Inflammatory macrophage treated with lipopolysaccharide for 4 hours (primary cell): ENCODE measurements at regions not wholly inside any gene's neighbourhood (a gene's known extent, or its start where the extent isn't known, plus 50 kb on each side); places are given as distances from the start of the nearest gene placed in this dataset.

Source experiments
- DNase-seq: peaks from one replicate; pipeline ENCODE4 v3.0.0-alpha.2; 2020

DNA sequence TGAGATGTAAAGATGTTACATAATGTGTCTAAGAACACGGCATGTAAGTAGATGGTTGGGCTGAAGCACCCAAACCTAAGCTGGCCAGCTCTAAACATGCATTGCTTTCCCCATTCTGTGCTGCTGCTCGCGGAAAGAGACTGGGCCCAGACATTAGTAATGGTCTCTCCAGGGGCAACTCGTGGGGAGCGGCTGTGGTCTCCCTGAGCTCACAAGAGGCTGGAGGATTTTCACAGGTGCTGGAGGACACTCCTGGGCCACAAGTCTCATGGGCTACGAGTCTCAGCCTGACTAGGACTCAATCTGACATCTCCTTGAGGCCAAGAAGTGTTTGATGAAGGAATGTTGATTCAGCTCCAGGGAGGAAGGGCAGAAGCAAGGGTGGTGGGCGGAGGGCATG lies 92.7 kb upstream of the PTCH1 start:
- DNase-seq: no peak

DNA sequence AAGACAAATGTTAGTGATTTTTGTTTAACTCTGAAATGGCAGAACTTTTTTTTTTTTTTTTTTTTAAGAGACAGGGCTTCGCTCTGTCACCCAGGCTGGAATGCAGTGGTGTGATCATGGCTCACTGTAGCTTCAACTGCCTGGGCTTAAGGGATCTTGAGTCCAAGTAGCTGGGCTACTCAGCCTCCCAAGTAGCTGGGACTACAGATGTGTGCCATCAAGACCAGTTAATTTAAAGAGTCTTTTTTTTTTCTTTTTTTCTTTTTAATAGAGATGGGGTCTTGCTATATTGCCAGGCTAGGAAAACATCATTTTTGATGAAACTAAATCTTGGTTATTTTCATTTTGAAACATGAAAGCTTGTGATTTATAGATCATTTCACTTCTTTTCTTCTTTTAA lies 91.6 kb upstream of the PTCH1 start:
- DNase-seq: no peak

- DNase-seq: no peak
Observed at GRCh38 chr9:95607507-95607906, 90.7 kb upstream of the PTCH1 start.

DNA sequence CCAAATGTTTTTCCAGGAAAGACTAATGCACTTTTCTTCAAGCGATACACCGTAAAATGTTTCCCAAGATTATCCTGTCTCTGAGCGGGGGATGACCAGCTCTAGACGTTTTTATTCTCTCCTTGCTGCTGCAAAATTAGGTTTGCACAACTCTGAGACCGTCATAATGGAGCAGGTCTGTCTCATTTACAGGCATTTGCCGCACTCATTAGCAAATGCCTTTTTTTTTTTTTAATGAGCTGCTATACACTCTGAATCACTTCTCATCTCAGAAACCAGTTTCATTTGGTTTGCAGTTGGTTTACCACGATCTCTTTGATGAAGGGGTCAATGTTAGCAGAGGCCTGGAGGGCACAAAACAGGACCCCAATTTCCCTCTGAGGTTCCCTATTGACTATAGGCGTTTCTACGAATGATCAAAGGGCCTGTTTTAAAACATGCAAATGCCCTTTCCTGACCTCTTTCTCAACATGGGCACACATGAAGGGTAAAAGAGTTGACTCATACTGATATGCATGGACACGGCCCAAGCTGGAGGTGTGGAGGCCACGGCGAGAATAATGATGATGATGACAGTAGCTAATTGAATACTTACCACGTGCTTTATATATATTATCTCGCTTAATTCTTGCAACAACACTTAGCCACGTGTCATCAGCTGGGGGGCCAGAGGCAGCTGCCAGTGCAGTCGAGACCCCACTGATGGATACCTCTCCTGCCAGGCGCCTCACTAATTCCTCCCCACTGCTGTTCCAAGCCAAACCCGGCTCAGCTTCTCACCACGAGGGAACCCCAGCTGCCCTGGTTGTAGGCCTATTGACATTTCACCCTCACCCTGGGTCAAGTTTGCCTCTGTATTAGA lies 89.9 kb upstream of the PTCH1 start:
- no peak for DNase-seq

GRCh38 chr9:95605816-95606488 lies 89.2 kb upstream of the PTCH1 start:
- no peak for DNase-seq

GRCh38 chr9:95605101-95605500 lies 88.3 kb upstream of the PTCH1 start:
- DNase-seq: no peak

GRCh38 chr9:95598236-95598635 lies 81.5 kb upstream of the PTCH1 start:
- DNase-seq: no peak

GRCh38 chr9:95595721-95596295 lies 79.0 kb upstream of the PTCH1 start:
- no peak for DNase-seq

DNA sequence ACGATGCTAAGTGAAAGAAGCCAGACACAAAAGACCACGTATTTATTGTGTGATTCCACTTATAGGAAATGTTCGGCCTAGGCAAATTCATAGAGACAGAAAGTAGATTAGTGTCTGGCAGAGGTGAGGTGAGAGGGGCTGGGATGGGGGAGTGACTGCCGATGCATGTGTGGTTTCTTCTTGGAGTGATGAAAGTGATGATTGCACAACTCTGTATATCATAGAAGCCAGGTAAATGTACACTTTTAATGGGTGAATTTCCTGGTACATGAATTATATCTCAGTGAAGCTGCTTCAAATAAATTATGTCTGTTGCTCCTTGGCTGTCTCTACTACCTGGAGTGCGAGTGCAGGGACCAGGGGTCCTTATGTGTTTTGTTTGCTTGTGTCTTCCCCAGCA lies 76.2 kb upstream of the PTCH1 start:
- no peak for DNase-seq

DNA sequence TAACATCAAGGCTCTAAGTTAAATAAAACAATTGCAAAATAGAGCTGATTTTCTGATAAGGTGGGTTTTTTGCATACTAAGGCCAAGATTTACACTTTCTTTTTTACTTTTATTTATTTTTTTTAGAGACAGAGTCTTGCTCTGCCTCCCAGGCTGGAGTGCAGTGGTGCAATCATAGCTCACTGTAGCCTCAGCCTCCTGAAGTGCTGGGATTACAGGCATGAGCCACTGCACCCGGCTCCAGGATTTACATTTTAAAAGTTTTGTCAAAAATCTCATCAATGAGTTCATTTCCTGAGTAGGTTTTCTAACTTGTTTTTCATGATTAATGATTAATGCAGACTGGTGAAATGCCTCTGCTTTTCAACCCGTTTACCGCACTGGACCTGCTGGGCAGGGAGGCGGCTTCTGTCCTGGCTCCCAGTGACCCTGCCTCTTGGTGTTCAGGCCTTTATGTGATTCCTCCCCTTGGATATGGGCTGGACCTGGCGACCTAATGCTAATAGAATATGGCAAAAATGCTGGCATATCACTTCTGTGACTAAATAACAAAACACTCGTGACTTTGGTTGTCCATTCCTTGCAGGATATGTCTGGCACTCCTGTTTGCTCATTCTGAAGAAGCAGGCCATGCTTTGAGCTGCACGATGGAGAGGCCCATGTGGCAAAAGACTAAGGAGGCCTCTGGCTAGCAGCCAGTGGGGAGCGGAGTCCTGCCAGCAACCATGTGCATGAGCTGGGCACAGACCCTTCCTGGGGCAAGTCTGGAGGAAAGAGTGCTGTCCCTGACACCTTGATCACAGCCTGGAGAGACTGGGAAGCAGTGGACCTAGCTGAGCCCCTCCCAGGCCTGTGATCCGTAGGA lies 72.2 kb upstream of the PTCH1 start:
- DNase-seq: no peak

DNA sequence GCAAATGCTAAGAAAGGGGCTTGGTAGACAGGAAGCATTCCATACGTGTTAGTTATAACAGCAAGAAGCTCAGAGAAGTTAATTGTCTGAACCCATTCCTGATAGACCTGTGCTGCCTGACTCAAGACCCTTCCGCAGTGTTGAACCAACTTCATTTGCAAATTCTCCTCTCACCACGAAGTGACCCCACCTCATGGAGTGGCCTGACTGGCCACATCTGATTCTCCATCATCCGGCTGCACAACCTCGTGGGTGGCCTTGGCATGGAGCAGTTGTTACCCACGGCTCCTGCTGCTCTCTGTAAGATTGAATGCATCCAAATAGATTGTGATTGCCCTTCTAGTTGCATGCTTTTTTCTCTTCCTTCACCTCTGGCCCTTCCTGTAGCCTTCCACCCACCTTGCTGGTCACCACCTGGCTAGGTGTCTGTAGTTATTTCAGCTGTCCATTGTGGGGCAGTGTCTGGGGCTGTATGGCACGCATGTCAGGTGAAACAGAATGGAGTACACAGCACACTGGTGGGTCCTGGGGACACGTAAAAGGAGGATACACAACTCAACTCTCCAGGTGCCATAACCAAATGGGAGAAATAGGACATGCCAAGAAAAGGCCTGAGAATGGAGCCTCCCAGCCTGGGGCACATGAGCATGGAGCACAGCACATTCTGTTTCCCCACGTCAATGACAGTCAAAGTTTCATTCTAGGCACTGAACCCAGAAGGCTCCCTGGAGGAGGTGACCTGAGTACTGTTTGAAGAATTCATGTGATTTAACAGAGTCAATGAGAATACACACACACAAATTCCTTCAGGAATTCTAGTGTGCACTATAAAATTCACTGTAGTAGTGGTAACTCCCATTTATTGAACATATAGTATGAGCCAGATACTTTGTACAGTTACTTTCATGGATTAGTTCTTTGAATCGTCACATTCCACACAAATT lies 70.5 kb upstream of the PTCH1 start:
- no peak for DNase-seq

- no peak for DNase-seq
Observed at GRCh38 chr9:95586326-95586725, 69.6 kb upstream of the PTCH1 start.

- DNase-seq: no peak
Observed at GRCh38 chr9:95585824-95586223, 69.1 kb upstream of the PTCH1 start.

- DNase-seq: no peak
Observed at GRCh38 chr9:95584176-95584575, 67.4 kb upstream of the PTCH1 start.

DNA sequence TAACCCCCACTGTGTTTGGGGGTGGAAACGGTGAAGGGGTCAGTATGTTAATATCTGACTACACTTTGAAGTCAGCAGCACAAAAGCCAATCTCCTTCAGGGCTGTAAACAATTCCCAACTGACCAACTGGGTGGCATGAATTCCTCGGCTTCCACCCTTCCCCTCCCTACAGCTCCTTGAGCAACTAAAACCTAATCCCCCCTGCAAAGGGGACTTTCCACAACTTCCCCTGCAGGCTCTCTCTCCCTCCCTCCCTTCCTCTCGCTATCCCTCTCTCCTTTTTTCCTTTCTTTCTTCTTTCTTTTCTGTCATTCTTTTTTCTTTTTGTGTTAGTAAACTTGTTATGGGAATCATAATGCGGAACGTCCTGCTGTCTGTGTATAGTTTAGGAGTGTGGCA lies 65.1 kb upstream of the PTCH1 start:
- no peak for DNase-seq

GRCh38 chr9:95580812-95581761 lies 64.3 kb upstream of the PTCH1 start:
- DNase-seq: no peak

DNA sequence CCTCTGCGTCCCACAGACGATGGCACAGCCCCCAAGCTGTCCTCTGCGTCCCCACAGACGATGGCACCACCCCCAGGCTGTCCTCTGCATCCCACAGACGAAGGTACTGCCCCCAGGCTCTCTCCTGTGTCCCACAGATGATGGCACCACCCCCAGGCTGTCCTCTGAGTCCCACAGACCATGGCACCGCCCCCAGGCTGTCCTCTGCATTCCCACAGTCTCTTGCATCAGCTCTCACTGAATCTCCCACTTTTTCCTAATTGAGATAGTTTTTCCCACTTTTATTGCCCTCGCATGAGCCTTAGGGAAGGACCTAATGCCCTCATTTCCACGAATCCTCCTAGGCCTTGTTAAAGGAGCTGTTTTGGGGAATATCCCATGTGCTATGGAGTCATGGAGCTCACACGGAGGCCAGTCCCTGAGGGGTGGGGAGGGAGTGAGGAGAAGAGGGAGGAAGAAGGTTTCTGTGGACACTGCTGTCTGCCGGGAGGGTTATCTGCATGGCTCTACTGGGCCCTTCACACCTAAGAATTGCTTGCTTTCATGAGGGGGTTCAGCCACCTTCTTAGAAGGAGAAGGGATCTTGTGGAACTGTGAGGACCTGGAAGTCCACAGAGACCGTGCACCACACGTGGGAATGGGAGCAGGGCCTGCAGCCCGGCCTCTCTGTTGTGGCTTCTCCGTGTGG lies 58.2 kb upstream of the PTCH1 start:
- DNase-seq: no peak

- DNase-seq: no peak
Observed at GRCh38 chr9:95574176-95574575, 57.4 kb upstream of the PTCH1 start.

GRCh38 chr9:95573463-95573862 lies 56.7 kb upstream of the PTCH1 start:
- DNase-seq: no peak
